Body of pancreas (tissue), 4 donors: ENCODE measurements at regions not wholly inside any gene's neighbourhood (a gene's known extent, or its start where the extent isn't known, plus 50 kb on each side); places are given as distances from the start of the nearest gene placed in this dataset.

ENCODE experiments used
- ATAC-seq: fragments of 150-250 bp; one replicate; pipeline ENCODE4 v1.9.1; 2016
- DNase-seq, 4 donors: peaks; one replicate each; pipeline ENCODE4 v3.0.0-alpha.2; 2019
- H3K27ac ChIP-seq, 4 donors: fragments of 200-600 bp; sonication (generic); 1 replicate in 3 of 4; 2 replicates in 1 of 4; pipeline versions ENCODE4 v1.5.1 to v1.6.1; 2016 to 2019; ENCODE audit warnings: mild to moderate bottlenecking in 1 of 4, mixed read lengths in 1 of 4, moderate library complexity in 1 of 4
- H3K27me3 ChIP-seq, 2 donors: fragments of 200-600 bp; sonication (generic); one replicate each; pipeline ENCODE4 v1.6.0; 2016; ENCODE audit warnings: mild to moderate bottlenecking in 1 of 2
- H3K36me3 ChIP-seq, 2 donors: fragments of 200-600 bp; sonication (generic); replicated peaks in 1 of 2; 2 replicates each; pipeline ENCODE4 v1.5.1; 2016; ENCODE audit warnings: low read depth in 2 of 2; ENCODE audit not compliant: insufficient read depth in 1 of 2
- H3K4me1 ChIP-seq: fragments of 200-600 bp; sonication (generic); one replicate; pipeline ENCODE4 v1.6.0; 2016
- H3K4me3 ChIP-seq, 2 donors: fragments of 200-600 bp; sonication (generic); 1 replicate in 1 of 2; 2 replicates in 1 of 2; pipeline ENCODE4 v1.5.1; 2016 to 2019
- H3K9me3 ChIP-seq, 3 donors: fragments of 200-600 bp; sonication (generic); 1 replicate in 2 of 3; 2 replicates in 1 of 3; pipeline ENCODE4 v1.5.1; 2016
- CTCF ChIP-seq, 7 experiments: fragments of 450-650 bp in 4 of 7; fragments of 200-600 bp in 3 of 7; sonication (generic) in 3 of 7; IDR thresholded peaks; one replicate each; pipeline ENCODE4 v1.5.1; 2016 to 2019; ENCODE audit warnings: antibody characterized with exemption in 7 of 7
- POLR2A ChIP-seq, 3 donors: fragments of 450-650 bp; IDR thresholded peaks; one replicate each; pipeline ENCODE4 v1.6.1; 2016; ENCODE audit warnings: antibody characterized with exemption in 3 of 3, mild to moderate bottlenecking in 2 of 3
- WGBS, 2 donors: methylation state at CpG; one replicate each; pipeline ENCODE4 v1.1.5; 2017; 5-methylcytosine and 5-hydroxymethylcytosine counted together
- intact Hi-C: fragments of 100-400 bp; cut with DNase I; formaldehyde crosslinking; loops from one replicate; pipeline ENCODE4 v1.15.1; 2023

DNA sequence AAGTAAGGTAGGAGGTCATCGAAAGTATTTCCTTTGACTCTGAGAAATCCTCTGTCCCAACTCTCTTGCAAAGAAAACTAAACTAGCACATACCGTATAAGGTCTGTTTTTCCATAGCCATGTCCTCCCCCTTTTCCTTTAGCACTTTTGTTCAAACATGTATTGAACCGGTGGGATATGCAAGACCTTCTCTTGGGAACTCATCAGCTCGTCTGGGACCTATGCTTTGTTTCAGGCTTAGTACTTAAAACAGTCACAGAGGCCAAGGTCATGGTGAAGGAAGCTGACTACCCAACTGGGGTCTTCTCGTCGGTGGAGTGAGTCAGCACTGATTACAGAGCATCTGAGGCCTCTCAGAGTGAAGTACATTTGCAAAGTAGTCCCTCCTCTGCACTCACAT, 185.0 kb downstream of the ZBTB18 start:
- no peak overlapping the region for H3K4me3 ChIP-seq
- H3K4me1 ChIP-seq, result peaks cover 11% of the 10 kb centered on the region
- WGBS, 2 donors, result 62 to 72% methylated on average over 4 to 6 of the region's 6 CpGs
- no peak overlapping the region for H3K27ac ChIP-seq
- DNase-seq, result no peak
- no peaks in the 10 kb centered on the region for H3K27me3 ChIP-seq
- ATAC-seq, result no peak
- no peaks in the 10 kb centered on the region for H3K9me3 ChIP-seq
- TF ChIP-seq POLR2A (IDR thresholded peaks at IDR 0.05), result no peak
- TF ChIP-seq CTCF (IDR thresholded peaks at IDR 0.05), result no peak
- intact Hi-C loops, result no loop called here
- H3K36me3 ChIP-seq, result no peaks in the 10 kb centered on the region

DNA sequence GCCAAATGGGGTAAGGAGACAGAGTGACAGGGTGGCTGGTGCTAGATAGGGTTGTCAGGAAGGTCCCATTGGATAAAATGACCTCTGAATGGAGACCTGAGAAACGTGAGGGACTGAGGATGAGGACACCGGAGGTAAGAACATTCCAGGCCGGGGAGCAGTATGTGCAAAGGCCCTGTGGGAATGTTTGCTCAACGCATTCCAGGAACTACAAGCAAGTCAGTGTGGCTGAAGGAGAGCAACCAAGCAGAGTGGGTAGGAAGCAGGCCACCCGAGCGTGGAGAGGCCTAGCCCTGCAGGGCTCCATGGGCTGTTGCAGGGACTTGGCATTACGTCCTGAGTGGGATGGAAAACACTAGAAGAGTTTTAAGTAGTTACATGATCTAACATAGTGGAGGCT, 185.6 kb downstream of the ZBTB18 start:
- intact Hi-C loops, result no loop called here
- TF ChIP-seq POLR2A (IDR thresholded peaks at IDR 0.05), result no peak
- TF ChIP-seq CTCF (IDR thresholded peaks at IDR 0.05), result no peak
- Histone ChIP-seq H3K27me3 (no peaks in the 10 kb centered on the region), H3K27ac (no peak overlapping the region), H3K4me1 (peaks cover 6% of the 10 kb centered on the region), H3K4me3 (no peak overlapping the region), H3K9me3 (no peaks in the 10 kb centered on the region), H3K36me3 (no peaks in the 10 kb centered on the region)
- DNase-seq (no peak), ATAC-seq (no peak)
- 72 to 78% methylated on average over 7 of the region's 7 CpGs for WGBS, 2 donors

GRCh38 chr1:244237445-244237844, 186.4 kb downstream of the ZBTB18 start:
- no peak for DNase-seq
- Histone ChIP-seq H3K4me3 (no peak overlapping the region), H3K9me3 (no peaks in the 10 kb centered on the region), H3K36me3 (no peaks in the 10 kb centered on the region), H3K27ac (no peak overlapping the region), H3K4me1 (no peaks in the 10 kb centered on the region), H3K27me3 (no peaks in the 10 kb centered on the region)
- intact Hi-C loops, result no loop called here
- TF ChIP-seq POLR2A (IDR thresholded peaks at IDR 0.05) (no peak), CTCF (IDR thresholded peaks at IDR 0.05) (no peak)
- ATAC-seq, result no peak
- WGBS, 2 donors, result 74 to 81% methylated on average over 8 of the region's 8 CpGs

- H3K4me1 ChIP-seq, result no peaks in the 10 kb centered on the region
- no peak overlapping the region for H3K4me3 ChIP-seq
- no peak for DNase-seq
- TF ChIP-seq CTCF (IDR thresholded peaks at IDR 0.05), result no peak
- TF ChIP-seq POLR2A (IDR thresholded peaks at IDR 0.05), result no peak
- WGBS, 2 donors, result 88 to 89% methylated on average over 4 of the region's 4 CpGs
- H3K27me3 ChIP-seq, result no peaks in the 10 kb centered on the region
- H3K9me3 ChIP-seq, result no peaks in the 10 kb centered on the region
- no peaks in the 10 kb centered on the region for H3K36me3 ChIP-seq
- no peak overlapping the region for H3K27ac ChIP-seq
- no peak for ATAC-seq
- intact Hi-C loops, result no loop called here
Observed at GRCh38 chr1:244239261-244239770, 188.2 kb downstream of the ZBTB18 start.

DNA sequence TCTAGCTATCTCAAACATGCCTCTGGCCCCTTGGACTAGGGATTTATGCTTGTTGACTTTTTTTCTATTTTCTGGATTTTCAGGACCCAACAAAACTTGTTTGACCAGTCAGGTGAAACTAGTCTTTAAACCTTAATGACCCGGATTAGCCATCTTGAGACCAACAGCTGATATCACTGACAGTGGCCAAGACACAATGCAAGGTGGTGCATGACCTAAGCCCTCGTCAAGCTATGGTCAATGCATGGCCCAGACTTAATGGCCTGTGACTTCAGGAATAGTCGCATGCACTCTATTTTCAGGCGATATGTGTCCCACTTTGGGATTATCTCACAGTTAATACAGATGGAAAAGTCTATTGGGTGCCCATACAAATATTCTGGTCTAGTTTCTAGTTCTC, 190.4 kb downstream of the ZBTB18 start:
- DNase-seq (no peak), ATAC-seq (no peak)

More for the DNA sequence above, 190.4 kb downstream of the ZBTB18 start:
- WGBS, 2 donors, result 78 to 80% methylated on average over 4 of the region's 4 CpGs
- no peak for TF ChIP-seq CTCF (IDR thresholded peaks at IDR 0.05)
- no peak for TF ChIP-seq POLR2A (IDR thresholded peaks at IDR 0.05)
- H3K9me3 ChIP-seq, result no peaks in the 10 kb centered on the region
- H3K36me3 ChIP-seq, result no peaks in the 10 kb centered on the region
- H3K4me3 ChIP-seq, result no peak overlapping the region
- no peak overlapping the region for H3K27ac ChIP-seq
- intact Hi-C loops, result no loop called here
- H3K4me1 ChIP-seq, result no peaks in the 10 kb centered on the region
- no peaks in the 10 kb centered on the region for H3K27me3 ChIP-seq
